ENCODE measurements at regions not wholly inside any gene's neighbourhood (a gene's known extent, or its start where the extent isn't known, plus 50 kb on each side); places are given as distances from the start of the nearest gene placed in this dataset.

DNA sequence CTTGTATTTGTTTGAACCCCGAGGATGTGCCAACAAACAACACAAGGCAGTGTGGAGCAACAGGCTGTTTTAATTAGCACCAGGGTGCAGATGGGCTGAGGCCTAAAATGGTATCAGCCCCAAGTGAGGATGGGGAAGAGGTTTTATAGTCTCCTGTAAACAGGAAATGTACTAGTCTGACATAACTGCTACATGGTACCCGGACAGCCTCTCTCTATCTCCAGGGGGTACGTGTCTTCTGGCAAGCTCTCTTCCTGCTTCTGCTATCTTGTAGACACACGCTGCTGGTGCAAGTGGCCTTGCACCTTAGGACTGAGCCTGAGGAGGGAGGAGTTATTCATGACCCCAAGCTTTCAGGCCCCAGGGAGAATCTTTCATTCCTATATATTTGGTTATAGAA, 2451.0 kb downstream of the TP53TG3F start:
- DNase-seq (no peak), ATAC-seq (ENCODE audit: low read depth) (no peak)
- peaks cover 28% of the 10 kb centered on the region for H3K9me3 Mint-ChIP-seq

DNA sequence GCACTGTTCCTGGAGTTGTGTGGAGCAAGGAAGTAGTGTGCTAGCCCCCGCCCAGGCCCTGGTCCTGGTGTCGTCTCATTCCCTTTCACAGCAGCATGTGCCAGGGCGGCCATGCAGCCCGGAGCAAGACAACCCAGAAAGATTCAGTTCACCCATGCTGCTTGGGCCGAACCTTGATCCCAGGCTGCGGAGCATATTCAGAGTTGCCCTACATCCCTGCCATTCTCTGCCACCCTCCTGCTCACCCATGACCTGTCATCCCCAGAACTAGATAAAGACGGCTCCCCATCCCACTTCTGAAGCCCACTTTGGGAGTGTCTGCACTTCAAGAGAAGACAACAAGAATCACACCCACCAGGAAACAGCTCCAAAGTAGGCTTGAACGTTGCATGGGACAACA, 2452.5 kb downstream of the TP53TG3F start:
- H3K9me3 Mint-ChIP-seq, result peaks cover 19% of the 10 kb centered on the region

More for the DNA sequence above, 2451.0 kb downstream of the TP53TG3F start:
- no peaks in the 10 kb centered on the region for H3K27me3 Mint-ChIP-seq
- peaks cover 1% of the 10 kb centered on the region for H3K36me3 Mint-ChIP-seq
- POLR2A ChIA-PET, result no interaction called here
- H3K4me3 Mint-ChIP-seq, result no peak overlapping the region
- H3K27ac Mint-ChIP-seq, result no peak overlapping the region
- no peaks in the 10 kb centered on the region for H3K4me1 Mint-ChIP-seq

DNA sequence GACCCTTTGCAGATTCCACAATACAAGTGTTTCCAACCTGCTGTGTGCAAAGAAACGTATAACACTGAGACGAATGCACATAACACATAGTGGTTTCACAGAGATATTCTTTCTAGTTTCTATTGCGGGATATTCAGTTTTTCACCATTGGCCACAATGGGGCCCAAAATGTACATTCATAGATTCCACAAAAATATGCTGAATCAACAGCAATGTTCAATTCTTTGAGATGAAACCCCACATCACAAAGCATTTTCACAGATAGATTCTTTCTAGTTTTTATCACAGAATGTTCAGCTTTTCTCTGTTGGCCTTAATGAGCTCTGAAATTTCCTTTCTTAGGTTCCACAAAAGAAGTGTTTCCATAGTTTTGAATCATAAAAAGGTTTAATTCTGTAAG, 2472.3 kb downstream of the TP53TG3F start:
- POLR2A ChIA-PET, result no interaction called here
- DNase-seq (no peak), ATAC-seq (ENCODE audit: low read depth) (no peak)
- Mint-ChIP-seq H3K9me3 (peaks cover 4% of the 10 kb centered on the region), H3K4me1 (no peaks in the 10 kb centered on the region), H3K36me3 (no peaks in the 10 kb centered on the region), H3K27ac (no peak overlapping the region), H3K27me3 (no peaks in the 10 kb centered on the region), H3K4me3 (no peak overlapping the region)

More for the DNA sequence above, 2452.5 kb downstream of the TP53TG3F start:
- Mint-ChIP-seq H3K4me1 (no peaks in the 10 kb centered on the region), H3K27ac (no peak overlapping the region), H3K27me3 (no peaks in the 10 kb centered on the region), H3K4me3 (no peak overlapping the region), H3K36me3 (no peaks in the 10 kb centered on the region)
- ATAC-seq (ENCODE audit: low read depth) (no peak), DNase-seq (no peak)
- POLR2A ChIA-PET, result no interaction called here

Data from activated naive CD8-positive, alpha-beta T cell treated with anti-CD3 and anti-CD28 coated beads, Interleukin-2, amount 10 ng/mL, durations not matched to agents 7 days and 5 days (primary cell).